Tibial nerve (tissue), 4 donors: ENCODE measurements at regions not wholly inside any gene's neighbourhood (a gene's known extent, or its start where the extent isn't known, plus 50 kb on each side); places are given as distances from the start of the nearest gene placed in this dataset.

Experiments used
- EP300 ChIP-seq, 2 donors: sonication (generic); formaldehyde crosslinking; IDR thresholded peaks; one replicate each; pipeline ENCODE4 v1.6.1; 2017; ENCODE audit warnings: antibody characterized with exemption in 2 of 2, mild to moderate bottlenecking in 1 of 2
- POLR2A ChIP-seq, 2 donors: fragments of 450-650 bp; IDR thresholded peaks; one replicate each; pipeline ENCODE4 v1.6.1; 2017; ENCODE audit warnings: antibody characterized with exemption in 2 of 2, mild to moderate bottlenecking in 2 of 2, moderate library complexity in 2 of 2
- TF ChIP-seq, protein P1 (sequence below), 5 experiments: fragments of 200-600 bp in 3 of 5; fragments of 450-650 bp in 2 of 5; sonication (generic) in 3 of 5; IDR thresholded peaks; one replicate each; pipeline ENCODE4 v1.5.1; 2016 to 2019; ENCODE audit warnings: antibody characterized with exemption in 5 of 5, mild to moderate bottlenecking in 3 of 5, moderate library complexity in 2 of 5

DNA sequence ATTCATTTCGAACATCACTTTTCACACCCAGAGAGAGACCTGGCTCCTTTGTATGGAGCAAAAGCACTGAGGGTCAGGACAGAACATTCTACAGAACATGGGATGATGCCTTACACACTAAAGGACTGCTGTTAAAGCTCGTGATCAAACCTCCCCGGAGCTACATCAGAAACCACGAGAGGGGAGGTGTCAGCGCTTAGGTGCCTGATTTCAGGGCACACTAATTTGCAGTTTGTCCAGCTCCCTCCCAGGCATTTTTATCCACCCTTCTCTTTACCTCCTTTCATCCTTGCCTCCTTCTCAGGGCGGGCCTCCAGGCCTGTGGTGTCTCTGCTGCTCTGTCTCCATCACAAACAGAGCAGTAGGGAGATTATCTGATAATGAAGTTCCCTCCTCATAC lies 127.5 kb downstream of the VPREB1 start:
- TF ChIP-seq, protein P1, sequence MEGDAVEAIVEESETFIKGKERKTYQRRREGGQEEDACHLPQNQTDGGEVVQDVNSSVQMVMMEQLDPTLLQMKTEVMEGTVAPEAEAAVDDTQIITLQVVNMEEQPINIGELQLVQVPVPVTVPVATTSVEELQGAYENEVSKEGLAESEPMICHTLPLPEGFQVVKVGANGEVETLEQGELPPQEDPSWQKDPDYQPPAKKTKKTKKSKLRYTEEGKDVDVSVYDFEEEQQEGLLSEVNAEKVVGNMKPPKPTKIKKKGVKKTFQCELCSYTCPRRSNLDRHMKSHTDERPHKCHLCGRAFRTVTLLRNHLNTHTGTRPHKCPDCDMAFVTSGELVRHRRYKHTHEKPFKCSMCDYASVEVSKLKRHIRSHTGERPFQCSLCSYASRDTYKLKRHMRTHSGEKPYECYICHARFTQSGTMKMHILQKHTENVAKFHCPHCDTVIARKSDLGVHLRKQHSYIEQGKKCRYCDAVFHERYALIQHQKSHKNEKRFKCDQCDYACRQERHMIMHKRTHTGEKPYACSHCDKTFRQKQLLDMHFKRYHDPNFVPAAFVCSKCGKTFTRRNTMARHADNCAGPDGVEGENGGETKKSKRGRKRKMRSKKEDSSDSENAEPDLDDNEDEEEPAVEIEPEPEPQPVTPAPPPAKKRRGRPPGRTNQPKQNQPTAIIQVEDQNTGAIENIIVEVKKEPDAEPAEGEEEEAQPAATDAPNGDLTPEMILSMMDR (IDR thresholded peaks at IDR 0.05) = no peak
- TF ChIP-seq EP300 (IDR thresholded peaks at IDR 0.05) (no peak), POLR2A (IDR thresholded peaks at IDR 0.05) (no peak)
